Smooth muscle cell (in vitro differentiated cells): ENCODE measurements at regions not wholly inside any gene's neighbourhood (a gene's known extent, or its start where the extent isn't known, plus 50 kb on each side); places are given as distances from the start of the nearest gene placed in this dataset.

Source experiments
- DNase-seq: peaks from one replicate; lab custom pipeline; 2025; ENCODE audit not compliant: unreplicated experiment; lab: John Stamatoyannopoulos, UW
- H2AFZ ChIP-seq: fragments of 200-600 bp; sonication (generic); 2 replicates; pipeline ENCODE4 v1.6.0; 2016; ENCODE audit warnings: antibody characterized with exemption, low read depth, mild to moderate bottlenecking
- H3F3A ChIP-seq: fragments of 200-600 bp; sonication (generic); 2 replicates; pipeline ENCODE4 v1.6.0; 2017; ENCODE audit warnings: antibody characterized with exemption, low read depth
- H3K27ac ChIP-seq: fragments of 200-600 bp; sonication (generic); 2 replicates; pipeline ENCODE4 v1.5.1; 2016; ENCODE audit warnings: low read depth, mild to moderate bottlenecking
- H3K27me3 ChIP-seq: fragments of 200-600 bp; sonication (generic); 2 replicates; pipeline ENCODE4 v1.6.1; 2016; ENCODE audit warnings: low read depth, mild to moderate bottlenecking
- H3K36me3 ChIP-seq: fragments of 200-600 bp; sonication (generic); 2 replicates; pipeline ENCODE4 v1.5.1; 2016; ENCODE audit warnings: low read depth
- H3K4me1 ChIP-seq: fragments of 200-600 bp; sonication (generic); 2 replicates; pipeline ENCODE4 v1.5.1; 2016; ENCODE audit warnings: low read depth
- H3K4me2 ChIP-seq: fragments of 200-600 bp; sonication (generic); 2 replicates; pipeline ENCODE4 v1.6.0; 2016; ENCODE audit warnings: mild to moderate bottlenecking
- H3K4me3 ChIP-seq: fragments of 200-600 bp; sonication (generic); 2 replicates; pipeline ENCODE4 v1.5.1; 2016; ENCODE audit warnings: mild to moderate bottlenecking
- H3K79me2 ChIP-seq: fragments of 200-600 bp; sonication (generic); 2 replicates; pipeline ENCODE4 v1.6.0; 2016; ENCODE audit warnings: low read depth, mild to moderate bottlenecking
- H3K9ac ChIP-seq: fragments of 200-600 bp; sonication (generic); 2 replicates; pipeline ENCODE4 v1.6.0; 2016; ENCODE audit warnings: low read depth
- H3K9me3 ChIP-seq: fragments of 200-600 bp; sonication (generic); replicated peaks from 2 replicates; pipeline ENCODE4 v1.5.1; 2016; ENCODE audit warnings: low read depth
- H4K20me1 ChIP-seq: fragments of 200-600 bp; sonication (generic); 2 replicates; pipeline ENCODE4 v1.6.0; 2016; ENCODE audit warnings: low read depth
- CTCF ChIP-seq: fragments of 200-600 bp; sonication (generic); IDR thresholded peaks from 2 replicates; pipeline ENCODE4 v1.5.1; 2017; ENCODE audit warnings: borderline replicate concordance, mild to moderate bottlenecking, antibody characterized with exemption; ENCODE audit not compliant: insufficient read depth, poor library complexity, severe bottlenecking
- WGBS: methylation state at CpG from one replicate; pipeline ENCODE4 v1.1.7; 2016; ENCODE audit warnings: low lambda C conversion rate; 5-methylcytosine and 5-hydroxymethylcytosine counted together

DNA sequence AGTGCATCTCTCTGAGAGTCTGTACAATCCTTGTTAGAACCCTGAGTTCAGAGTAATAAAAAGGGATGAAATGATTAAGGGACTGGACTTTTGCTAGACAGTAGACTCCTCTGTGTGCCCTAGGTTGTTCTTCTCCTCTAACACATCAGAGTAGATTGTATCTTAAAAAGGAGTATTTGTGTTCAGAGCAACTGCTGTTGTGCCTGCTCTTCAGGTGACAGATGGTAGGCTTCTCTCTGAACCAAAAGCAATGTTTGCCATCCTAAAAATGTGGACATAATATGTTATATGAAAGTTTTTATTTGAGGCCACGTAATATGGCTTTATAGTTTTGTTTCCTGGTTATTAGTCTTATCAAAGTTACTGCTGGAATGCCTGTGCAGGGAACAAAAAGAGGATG lies 588.6 kb upstream of the FAT1 start:
- Histone ChIP-seq H3K36me3 (no peaks in the 10 kb centered on the region), H3K27me3 (no peaks in the 10 kb centered on the region), H2AFZ (no peak overlapping the region), H3K4me3 (no peak overlapping the region), H3K79me2 (no peaks in the 10 kb centered on the region), H3K4me2 (no peak overlapping the region), H4K20me1 (no peaks in the 10 kb centered on the region), H3K27ac (no peak overlapping the region), H3K9me3 (no peaks in the 10 kb centered on the region), H3F3A (no peaks in the 10 kb centered on the region), H3K9ac (no peak overlapping the region), H3K4me1 (no peaks in the 10 kb centered on the region)
- no peak for TF ChIP-seq CTCF
- DNase-seq, result no peak
- 93% methylated on average over 1 of the region's 1 CpG for WGBS

DNA sequence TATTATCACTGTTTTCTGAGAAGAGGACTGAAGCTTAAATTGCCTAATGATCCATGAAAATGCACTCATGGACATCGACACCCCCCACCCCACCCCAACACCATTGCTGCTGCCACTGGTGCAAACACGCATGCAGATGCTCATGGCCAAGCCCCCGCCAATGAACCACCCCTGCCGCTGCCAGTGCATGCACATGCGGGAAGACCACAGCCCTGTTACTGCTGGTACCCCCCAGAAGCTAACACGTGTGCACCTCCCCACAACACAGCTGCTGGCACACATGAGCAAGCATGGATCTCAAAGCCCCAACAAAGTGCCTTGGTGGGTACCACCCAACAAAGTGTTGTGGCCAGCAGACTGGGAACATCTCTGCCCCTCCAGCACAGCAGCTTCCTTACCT lies 594.1 kb upstream of the FAT1 start:
- Histone ChIP-seq H3K9ac (no peak overlapping the region), H3K9me3 (no peaks in the 10 kb centered on the region), H3K4me1 (no peaks in the 10 kb centered on the region), H3F3A (no peaks in the 10 kb centered on the region), H4K20me1 (no peaks in the 10 kb centered on the region), H3K4me3 (no peak overlapping the region), H2AFZ (no peak overlapping the region), H3K4me2 (no peak overlapping the region), H3K36me3 (no peaks in the 10 kb centered on the region), H3K79me2 (no peaks in the 10 kb centered on the region), H3K27me3 (no peaks in the 10 kb centered on the region), H3K27ac (no peak overlapping the region)
- TF ChIP-seq CTCF, result no peak
- DNase-seq, result no peak
- WGBS, result 94% methylated on average over 6 of the region's 6 CpGs

DNA sequence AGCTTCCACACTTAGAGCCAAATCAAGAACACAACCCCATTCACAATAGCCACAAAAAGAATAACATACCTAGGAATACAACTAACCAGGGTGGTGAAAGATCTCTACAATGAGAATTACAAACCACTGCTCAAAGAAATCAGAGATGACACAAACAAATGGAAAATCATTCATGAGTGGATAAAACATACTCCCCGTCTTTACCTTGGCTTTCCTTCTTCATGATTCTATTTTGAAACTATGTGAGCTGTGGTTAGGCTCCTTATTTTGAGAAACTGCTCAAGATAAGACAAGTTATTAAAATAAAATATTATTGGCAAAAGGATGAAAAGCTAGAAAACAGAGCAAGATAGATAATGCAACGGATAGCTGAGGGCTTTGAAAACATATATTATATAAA lies 598.1 kb upstream of the FAT1 start:
- Histone ChIP-seq H3K27ac (no peak overlapping the region), H2AFZ (no peak overlapping the region), H3K4me2 (no peak overlapping the region), H3K9ac (no peak overlapping the region), H3K36me3 (no peaks in the 10 kb centered on the region), H3K79me2 (no peaks in the 10 kb centered on the region), H3K4me1 (no peaks in the 10 kb centered on the region), H3K4me3 (no peak overlapping the region), H3F3A (no peaks in the 10 kb centered on the region), H4K20me1 (no peaks in the 10 kb centered on the region), H3K27me3 (no peaks in the 10 kb centered on the region), H3K9me3 (no peaks in the 10 kb centered on the region)
- DNase-seq, result no peak
- TF ChIP-seq CTCF, result no peak
- 80% methylated on average over 2 of the region's 2 CpGs for WGBS

- H3K9ac ChIP-seq, result no peak overlapping the region
- H3K36me3 ChIP-seq, result no peaks in the 10 kb centered on the region
- no peak overlapping the region for H3K27ac ChIP-seq
- no peak overlapping the region for H3K4me2 ChIP-seq
- H2AFZ ChIP-seq, result no peak overlapping the region
- H4K20me1 ChIP-seq, result no peaks in the 10 kb centered on the region
- H3K9me3 ChIP-seq, result no peaks in the 10 kb centered on the region
- H3K4me3 ChIP-seq, result no peak overlapping the region
- DNase-seq, result no peak
- no peaks in the 10 kb centered on the region for H3K27me3 ChIP-seq
- no peaks in the 10 kb centered on the region for H3K4me1 ChIP-seq
- no peak for TF ChIP-seq CTCF
- H3K79me2 ChIP-seq, result no peaks in the 10 kb centered on the region
- no peaks in the 10 kb centered on the region for H3F3A ChIP-seq
- WGBS, result 92% methylated on average over 7 of the region's 7 CpGs
Measured at GRCh38 chr4:187332141-187332540, 608.5 kb upstream of the FAT1 start.
